GM12878 (cell line): ENCODE measurements at regions not wholly inside any gene's neighbourhood (a gene's known extent, or its start where the extent isn't known, plus 50 kb on each side); places are given as distances from the start of the nearest gene placed in this dataset.

Experiments
- ATAC-seq: fragments of 200-7000 bp; cut with Tn5 transposase; 3 replicates; pipeline ENCODE4 v1.9.1; 2020; ENCODE audit warnings: mild to moderate bottlenecking, moderate library complexity
- BruUV-seq: library from RNA; stranded (reverse); fragments of 400-500 nt; replicated peaks from 2 replicates; lab custom pipeline; 2021; lab: Mats Ljungman, UMichigan
- CTCF ChIA-PET: fragments of 300-600 bp; sonication (Branson Sonifier 250); formaldehyde crosslinking; extraction: SDS; loops from one replicate; lab custom pipeline; 2021; ENCODE audit warnings: inconsistent platforms; lab: Yijun Ruan, JAX
- POLR2A ChIA-PET: fragments of 350-600 bp; formaldehyde crosslinking; extraction: SDS; loops from one replicate; lab custom pipeline; 2021; ENCODE audit warnings: inconsistent platforms; lab: Charles Lee
- RAD21 ChIA-PET: fragments of 300-600 bp; sonication (Branson Sonifier 250); formaldehyde crosslinking; loops from one replicate; lab custom pipeline; 2023; ENCODE audit warnings: antibody characterized with exemption; ENCODE audit not compliant: unreplicated experiment; lab: Charles Lee
- SMC1A ChIA-PET: fragments of 300-600 bp; sonication (Branson Sonifier 250); formaldehyde crosslinking; loops from one replicate; lab custom pipeline; 2023; ENCODE audit not compliant: unreplicated experiment, uncharacterized antibody; lab: Charles Lee
- DNase-seq: peaks from one replicate; pipeline ENCODE4 v3.0.0-alpha.2; 2011; ENCODE audit warnings: low read depth, low spot score
- FAIRE-seq: peaks from 3 replicates; lab custom pipeline; 2011; peaks lifted over from hg19 to GRCh38; lab: Jason Lieb, UNC
- H2AFZ ChIP-seq: 2 replicates; pipeline ENCODE4 v1.6.0; 2011; ENCODE audit warnings: low read depth, low read length, control low read depth; ENCODE audit not compliant: control insufficient read depth
- H3K27ac ChIP-seq: 2 replicates; pipeline ENCODE4 v1.5.1; 2011; ENCODE audit warnings: control low read depth; ENCODE audit not compliant: control insufficient read depth, insufficient read depth
- H3K27me3 ChIP-seq, 2 experiments: replicated peaks in 1 of 2; 2 replicates each; pipeline versions ENCODE4 v1.6.0 to v1.6.1; 2011; ENCODE audit warnings: low read length in 1 of 2; ENCODE audit not compliant: control insufficient read depth in 2 of 2, insufficient read depth in 2 of 2
- H3K36me3 ChIP-seq, 2 experiments: 2 replicates each; pipeline ENCODE4 v1.5.1; 2011; ENCODE audit warnings: low read length in 1 of 2; ENCODE audit not compliant: control insufficient read depth in 2 of 2, insufficient read depth in 2 of 2
- H3K4me1 ChIP-seq: 2 replicates; pipeline ENCODE4 v1.6.1; 2011; ENCODE audit warnings: mild to moderate bottlenecking, low read length, moderate library complexity, mixed read lengths; ENCODE audit not compliant: control insufficient read depth, insufficient read depth
- H3K4me2 ChIP-seq: 2 replicates; pipeline ENCODE4 v1.6.0; 2011; ENCODE audit warnings: control low read depth; ENCODE audit not compliant: control insufficient read depth, insufficient read depth
- H3K4me3 ChIP-seq: fragments of 200-600 bp; sonication (generic); 2 replicates; pipeline ENCODE4 v1.5.1; 2016
- H3K79me2 ChIP-seq: 2 replicates; pipeline ENCODE4 v1.6.0; 2011; ENCODE audit warnings: low read length; ENCODE audit not compliant: control insufficient read depth, insufficient read depth
- H3K9ac ChIP-seq: 2 replicates; pipeline ENCODE4 v1.8.0; 2011; ENCODE audit warnings: low read length, control low read depth, mixed read lengths; ENCODE audit not compliant: control insufficient read depth, insufficient read depth
- H3K9me3 ChIP-seq: replicated peaks from 3 replicates; pipeline ENCODE4 v1.5.1; 2011; ENCODE audit warnings: mild to moderate bottlenecking, low read length; ENCODE audit not compliant: control insufficient read depth, insufficient read depth
- H4K20me1 ChIP-seq: 2 replicates; pipeline ENCODE4 v1.6.0; 2011; ENCODE audit not compliant: control insufficient read depth, insufficient read depth
- ATF3 ChIP-seq: IDR thresholded peaks from 2 replicates; pipeline ENCODE4 v1.6.1; 2011; ENCODE audit warnings: low read depth, mild to moderate bottlenecking, low read length, moderate library complexity, borderline replicate concordance; ENCODE audit errors: extremely low read depth
- BACH1 ChIP-seq: fragments of 450-650 bp; IDR thresholded peaks from 2 replicates; pipeline ENCODE4 v1.6.1; 2017; ENCODE audit warnings: mild to moderate bottlenecking, borderline replicate concordance
- CBFB ChIP-seq: IDR thresholded peaks from 2 replicates; pipeline ENCODE4 v1.6.1; 2016; ENCODE audit warnings: antibody characterized with exemption, low read depth
- CBX5 ChIP-seq: sonication (generic); IDR thresholded peaks from 2 replicates; pipeline ENCODE4 v1.6.1; 2016; ENCODE audit warnings: low read depth, moderate library complexity, mild to moderate bottlenecking, inconsistent platforms
- CHD1 ChIP-seq: IDR thresholded peaks from 2 replicates; pipeline ENCODE4 v1.6.1; 2012; ENCODE audit warnings: low read depth, low read length, improper control_type of control experiment
- CREB1 ChIP-seq: IDR thresholded peaks from 2 replicates; pipeline ENCODE4 v1.6.1; 2012; ENCODE audit warnings: low read depth, mild to moderate bottlenecking, inconsistent platforms
- DPF2 ChIP-seq: fragments of 450-650 bp; IDR thresholded peaks from 2 replicates; pipeline ENCODE4 v1.6.1; 2017; ENCODE audit warnings: mild to moderate bottlenecking
- NFIC ChIP-seq: IDR thresholded peaks from 2 replicates; pipeline ENCODE4 v1.6.1; 2012; ENCODE audit warnings: low read depth, mild to moderate bottlenecking, inconsistent platforms, low read length, moderate library complexity
- NR2C1 ChIP-seq: fragments of 450-650 bp; IDR thresholded peaks from 2 replicates; pipeline ENCODE4 v1.6.1; 2017; ENCODE audit warnings: antibody characterized with exemption, mild to moderate bottlenecking, moderate library complexity
- PAX8 ChIP-seq: fragments of 450-650 bp; IDR thresholded peaks from 2 replicates; pipeline ENCODE4 v1.6.1; 2017; ENCODE audit warnings: mild to moderate bottlenecking, moderate library complexity
- RAD21 ChIP-seq: IDR thresholded peaks from 2 replicates; pipeline ENCODE4 v1.6.1; 2011; ENCODE audit warnings: mild to moderate bottlenecking, low read depth, low read length, moderate library complexity; ENCODE audit not compliant: insufficient read depth
- REST ChIP-seq: IDR thresholded peaks from 2 replicates; pipeline ENCODE4 v1.6.1; 2012; ENCODE audit warnings: mild to moderate bottlenecking, low read depth, low read length
- SKIL ChIP-seq: fragments of 450-650 bp; IDR thresholded peaks from 2 replicates; pipeline ENCODE4 v1.6.1; 2017; ENCODE audit warnings: mild to moderate bottlenecking, low read depth, inconsistent platforms; ENCODE audit not compliant: poor library complexity, severe bottlenecking
- SMAD5 ChIP-seq: IDR thresholded peaks from 2 replicates; pipeline ENCODE4 v1.6.1; 2016; ENCODE audit warnings: antibody characterized with exemption, low read depth
- SMARCA5 ChIP-seq: fragments of 450-650 bp; IDR thresholded peaks from 2 replicates; pipeline ENCODE4 v1.6.1; 2017; ENCODE audit warnings: mild to moderate bottlenecking
- TAF1 ChIP-seq: IDR thresholded peaks from 2 replicates; pipeline ENCODE4 v1.6.1; 2011; ENCODE audit warnings: mild to moderate bottlenecking, low read depth, low read length, borderline replicate concordance
- TARDBP ChIP-seq: IDR thresholded peaks from 2 replicates; pipeline ENCODE4 v1.6.1; 2016; ENCODE audit warnings: borderline replicate concordance
- YBX1 ChIP-seq: fragments of 450-650 bp; IDR thresholded peaks from 2 replicates; pipeline ENCODE4 v1.6.1; 2016; ENCODE audit warnings: antibody characterized with exemption
- WGBS: methylation state at CpG from one replicate; pipeline ENCODE4 v1.1.6; 2016; ENCODE audit warnings: low lambda C conversion rate; ENCODE audit not compliant: insufficient replicate concordance, insufficient coverage; ENCODE audit errors: missing lambda C conversion rate; 5-methylcytosine and 5-hydroxymethylcytosine counted together
- in situ Hi-C: fragments of 300-500 bp; cut with MboI; formaldehyde crosslinking; loops from 9 replicates; pipeline ENCODE4 v1.14.3; 2018; ENCODE audit warnings: mixed read lengths
- intact Hi-C: fragments of 100-400 bp; cut with micrococcal nuclease; formaldehyde crosslinking; loops from one replicate; pipeline ENCODE4 v1.14.2; 2022; ENCODE audit not compliant: unreplicated experiment
- TF ChIP-seq, protein P1 (sequence below): IDR thresholded peaks from 2 replicates; pipeline ENCODE4 v1.6.1; 2012; ENCODE audit warnings: low read length, inconsistent platforms

- TF ChIP-seq PAX8 (no peak), CBFB (no peak), SMARCA5 (no peak)
Observed at GRCh38 chr9:107770716-107771115, 281.1 kb upstream of the KLF4 start (continued).

GRCh38 chr9:107768224-107768623, 278.7 kb upstream of the KLF4 start:
- intact Hi-C loops, result no loop called here
- no peak for TF ChIP-seq CREB1
- no peak for TF ChIP-seq SMAD5
- no peak for TF ChIP-seq YBX1
- TF ChIP-seq DPF2, result no peak
- TF ChIP-seq CHD1, result no peak
- no peak for TF ChIP-seq RAD21
- no peak for TF ChIP-seq CBX5
- TF ChIP-seq, protein P1, sequence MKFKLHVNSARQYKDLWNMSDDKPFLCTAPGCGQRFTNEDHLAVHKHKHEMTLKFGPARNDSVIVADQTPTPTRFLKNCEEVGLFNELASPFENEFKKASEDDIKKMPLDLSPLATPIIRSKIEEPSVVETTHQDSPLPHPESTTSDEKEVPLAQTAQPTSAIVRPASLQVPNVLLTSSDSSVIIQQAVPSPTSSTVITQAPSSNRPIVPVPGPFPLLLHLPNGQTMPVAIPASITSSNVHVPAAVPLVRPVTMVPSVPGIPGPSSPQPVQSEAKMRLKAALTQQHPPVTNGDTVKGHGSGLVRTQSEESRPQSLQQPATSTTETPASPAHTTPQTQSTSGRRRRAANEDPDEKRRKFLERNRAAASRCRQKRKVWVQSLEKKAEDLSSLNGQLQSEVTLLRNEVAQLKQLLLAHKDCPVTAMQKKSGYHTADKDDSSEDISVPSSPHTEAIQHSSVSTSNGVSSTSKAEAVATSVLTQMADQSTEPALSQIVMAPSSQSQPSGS, result no peak
- TF ChIP-seq TAF1, result no peak
- TF ChIP-seq BACH1, result no peak
- no peak for TF ChIP-seq NR2C1
- no peak for TF ChIP-seq ATF3
- no peak for TF ChIP-seq SKIL
- no peak for TF ChIP-seq REST
- no peak for TF ChIP-seq NFIC
- no peak for TF ChIP-seq TARDBP

More at GRCh38 chr9:107768224-107768623, 278.7 kb upstream of the KLF4 start:
- H3K27me3 ChIP-seq, result no peaks in the 10 kb centered on the region
- ChIA-PET POLR2A (no interaction called here), SMC1A (interaction anchor here (1.6 kb wide), 1 partner anchor 11 kb away, joined by 5 read pairs; no protein-coding TSS in a partner anchor), CTCF (interaction anchor here (0.6 kb wide), 1 partner anchor 33 kb away, joined by 3 read pairs; no protein-coding TSS in a partner anchor), RAD21 (no interaction called here)
- H3K4me1 ChIP-seq, result no peaks in the 10 kb centered on the region
- no peak overlapping the region for H3K27ac ChIP-seq
- H3K4me3 ChIP-seq, result no peak overlapping the region
- H3K36me3 ChIP-seq, result no peaks in the 10 kb centered on the region
- H3K9me3 ChIP-seq, result no peaks in the 10 kb centered on the region; the same call in 2 of the 3 replicates
- no peak for ATAC-seq
- 47% methylated on average over 9 of the region's 9 CpGs for WGBS
- in situ Hi-C loops, result no loop called here
- H4K20me1 ChIP-seq, result no peaks in the 10 kb centered on the region
- no TSS peak for BruUV-seq
- no peak for DNase-seq
- no peak overlapping the region for H2AFZ ChIP-seq
- no peak overlapping the region for H3K4me2 ChIP-seq
- H3K9ac ChIP-seq, result no peak overlapping the region
- FAIRE-seq, result no peak
- no peaks in the 10 kb centered on the region for H3K79me2 ChIP-seq
